HCT116 (cell line): ENCODE measurements at regions not wholly inside any gene's neighbourhood (a gene's known extent, or its start where the extent isn't known, plus 50 kb on each side); places are given as distances from the start of the nearest gene placed in this dataset.

Experiments used
- FOSL1 ChIP-seq: IDR thresholded peaks from 2 replicates; pipeline ENCODE4 v1.6.1; 2012; ENCODE audit warnings: low read depth
- RAD21 ChIP-seq: IDR thresholded peaks from 2 replicates; pipeline ENCODE4 v1.6.1; 2012; ENCODE audit warnings: low read depth, mild to moderate bottlenecking
- TF ChIP-seq, protein P1 (sequence below), 3 experiments: fragments of 200-600 bp in 1 of 3; sonication (generic) in 1 of 3; IDR thresholded peaks in 2 of 3; conservative IDR thresholded peaks in 1 of 3; 2 replicates each; pipeline ENCODE4 v1.5.1; 2012 to 2017; ENCODE audit warnings: low read depth in 2 of 3, low read length in 2 of 3, antibody characterized with exemption in 1 of 3, borderline replicate concordance in 1 of 3, control low read depth in 1 of 3, mild to moderate bottlenecking in 1 of 3, mixed read lengths in 1 of 3, mixed run types in 1 of 3, moderate library complexity in 1 of 3; ENCODE audit not compliant: insufficient read depth in 1 of 3

GRCh38 chr1:88266051-88266450 lies 418.0 kb upstream of the PKN2 start:
- TF ChIP-seq FOSL1 (no peak), RAD21 (no peak)
- TF ChIP-seq, protein P1, sequence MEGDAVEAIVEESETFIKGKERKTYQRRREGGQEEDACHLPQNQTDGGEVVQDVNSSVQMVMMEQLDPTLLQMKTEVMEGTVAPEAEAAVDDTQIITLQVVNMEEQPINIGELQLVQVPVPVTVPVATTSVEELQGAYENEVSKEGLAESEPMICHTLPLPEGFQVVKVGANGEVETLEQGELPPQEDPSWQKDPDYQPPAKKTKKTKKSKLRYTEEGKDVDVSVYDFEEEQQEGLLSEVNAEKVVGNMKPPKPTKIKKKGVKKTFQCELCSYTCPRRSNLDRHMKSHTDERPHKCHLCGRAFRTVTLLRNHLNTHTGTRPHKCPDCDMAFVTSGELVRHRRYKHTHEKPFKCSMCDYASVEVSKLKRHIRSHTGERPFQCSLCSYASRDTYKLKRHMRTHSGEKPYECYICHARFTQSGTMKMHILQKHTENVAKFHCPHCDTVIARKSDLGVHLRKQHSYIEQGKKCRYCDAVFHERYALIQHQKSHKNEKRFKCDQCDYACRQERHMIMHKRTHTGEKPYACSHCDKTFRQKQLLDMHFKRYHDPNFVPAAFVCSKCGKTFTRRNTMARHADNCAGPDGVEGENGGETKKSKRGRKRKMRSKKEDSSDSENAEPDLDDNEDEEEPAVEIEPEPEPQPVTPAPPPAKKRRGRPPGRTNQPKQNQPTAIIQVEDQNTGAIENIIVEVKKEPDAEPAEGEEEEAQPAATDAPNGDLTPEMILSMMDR (IDR thresholded peaks at IDR 0.05 in 2 of 3, conservative IDR thresholded peaks at IDR 0.05 in 1 of 3; ENCODE audit: borderline replicate concordance in 1 of 3, insufficient read depth in 1 of 3, low read depth in 2 of 3, low read length in 2 of 3), result no peak
